ENCODE measurements at regions not wholly inside any gene's neighbourhood (a gene's known extent, or its start where the extent isn't known, plus 50 kb on each side); places are given as distances from the start of the nearest gene placed in this dataset.
"Not testable (repeated sequence)": the region's sequence is repeated elsewhere in the genome, so short reads cannot be mapped to it uniquely, and the experiment has no call there.

GRCh38 chr5:163022582-163023128 is 414.7 kb upstream of the CCNG1 start:
- no peak for DNase-seq

GRCh38 chr5:163023846-163024245 is 413.5 kb upstream of the CCNG1 start:
- DNase-seq, result no peak

DNA sequence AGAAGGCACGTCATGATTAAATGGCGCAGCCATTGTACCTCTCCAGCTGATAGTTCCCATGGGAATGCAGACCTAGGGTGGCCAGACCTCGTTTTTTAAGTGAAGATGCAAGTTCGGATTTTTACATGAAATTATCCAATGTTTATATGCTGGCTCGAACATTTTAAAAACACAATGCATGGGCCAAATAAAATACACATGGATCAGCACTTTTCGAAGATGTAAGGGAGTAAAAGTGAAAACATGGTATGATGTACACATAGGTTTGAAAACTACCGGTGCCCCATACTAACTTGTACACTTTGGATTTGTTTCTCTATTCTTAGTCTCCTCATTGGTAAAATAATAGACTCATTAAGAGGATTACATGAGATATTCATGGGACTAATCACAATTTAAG is 412.5 kb upstream of the CCNG1 start:
- no peak for DNase-seq

GRCh38 chr5:163033656-163034055 is 403.7 kb upstream of the CCNG1 start:
- DNase-seq, result no peak

DNA sequence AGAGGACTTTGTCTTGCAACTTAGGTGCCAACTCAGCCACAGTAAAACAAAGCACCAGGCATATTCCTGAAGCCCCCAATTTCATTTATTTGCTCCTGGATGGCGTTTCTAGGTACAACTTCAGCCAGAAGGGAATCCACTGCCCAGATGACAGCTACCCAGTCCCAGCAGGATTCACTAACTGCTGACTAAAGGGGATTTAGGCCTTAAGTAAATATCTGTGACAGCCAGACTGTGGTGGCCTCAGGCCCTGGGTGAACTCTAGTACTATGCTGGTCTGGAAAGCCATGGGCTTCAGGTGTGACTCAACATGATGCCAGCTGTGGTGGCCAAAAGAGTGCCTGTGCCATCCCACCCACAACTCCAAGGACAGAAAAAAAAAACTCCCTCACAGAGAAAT is 396.1 kb upstream of the CCNG1 start:
- no peak for DNase-seq

DNA sequence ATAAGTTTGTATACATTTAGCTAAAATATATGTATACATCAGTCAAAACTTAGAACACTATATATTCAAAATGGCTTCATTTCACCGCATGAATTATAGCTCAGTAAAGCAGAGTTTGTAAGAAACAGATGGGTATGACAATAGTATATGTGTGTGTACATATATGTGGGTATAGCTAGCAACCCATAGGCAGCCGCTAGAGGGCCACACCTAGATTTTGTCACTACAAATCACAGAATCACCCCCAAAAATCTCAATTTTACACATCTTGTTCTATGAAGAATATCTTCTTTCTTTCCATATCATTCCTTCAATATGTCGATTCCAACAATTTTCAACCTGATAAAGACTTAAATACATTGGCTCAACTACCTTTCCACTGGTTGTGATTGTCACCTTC is 357.8 kb upstream of the CCNG1 start:
- DNase-seq, result no peak

GRCh38 chr5:163089230-163089629 is 348.2 kb upstream of the CCNG1 start:
- no peak for DNase-seq

GRCh38 chr5:163089926-163090325 is 347.5 kb upstream of the CCNG1 start:
- DNase-seq, result no peak

DNA sequence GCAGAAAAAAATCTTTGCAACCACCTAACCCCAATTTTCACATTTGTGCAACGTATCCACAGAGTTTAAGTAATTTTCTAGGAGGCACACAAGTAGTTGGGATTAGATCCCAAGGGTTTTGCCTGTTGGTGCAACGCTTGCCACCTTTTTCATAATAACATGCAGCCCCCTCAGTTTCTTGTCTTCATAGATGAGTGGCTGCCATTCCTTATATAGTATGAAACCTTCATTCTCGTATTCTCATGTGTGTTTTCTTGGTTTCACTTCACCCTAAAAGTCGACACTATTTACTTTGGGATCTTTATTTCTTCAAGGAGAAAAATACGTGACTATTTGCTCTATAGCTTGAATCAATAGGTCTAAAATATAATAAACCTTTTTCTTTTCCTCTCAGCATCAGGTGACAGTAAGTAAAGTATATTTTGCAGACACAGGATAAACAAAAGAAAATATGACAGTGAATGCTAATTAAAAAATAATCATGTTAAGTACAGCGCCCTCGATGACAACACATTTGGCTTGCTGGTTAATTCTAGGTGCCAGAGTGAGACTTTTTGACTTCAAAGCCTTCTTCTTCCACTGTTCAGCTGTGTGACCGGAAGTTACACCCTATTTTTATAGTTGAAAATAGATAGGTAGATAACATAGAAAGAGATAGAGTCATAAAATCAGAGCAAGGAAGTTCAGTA is 342.8 kb upstream of the CCNG1 start:
- no peak for DNase-seq

DNA sequence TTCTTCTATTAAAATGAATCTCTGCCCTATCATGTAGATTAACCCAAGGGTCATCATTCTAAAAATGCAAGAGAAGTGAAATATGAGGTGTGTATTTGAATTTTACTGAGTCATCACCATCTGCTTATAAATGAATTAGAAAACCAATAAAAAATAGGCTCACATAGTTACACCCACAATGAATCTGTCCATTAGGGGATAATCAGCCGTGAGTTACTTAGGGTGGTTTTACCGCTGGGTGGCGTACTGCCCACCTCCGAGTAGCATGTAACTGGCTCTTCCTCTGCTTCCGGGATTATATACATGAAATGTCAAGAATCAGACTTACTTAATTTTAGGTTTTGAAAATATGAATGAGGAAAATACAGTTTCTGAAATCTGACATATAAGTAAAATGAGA is 332.9 kb upstream of the CCNG1 start:
- no peak for DNase-seq

DNA sequence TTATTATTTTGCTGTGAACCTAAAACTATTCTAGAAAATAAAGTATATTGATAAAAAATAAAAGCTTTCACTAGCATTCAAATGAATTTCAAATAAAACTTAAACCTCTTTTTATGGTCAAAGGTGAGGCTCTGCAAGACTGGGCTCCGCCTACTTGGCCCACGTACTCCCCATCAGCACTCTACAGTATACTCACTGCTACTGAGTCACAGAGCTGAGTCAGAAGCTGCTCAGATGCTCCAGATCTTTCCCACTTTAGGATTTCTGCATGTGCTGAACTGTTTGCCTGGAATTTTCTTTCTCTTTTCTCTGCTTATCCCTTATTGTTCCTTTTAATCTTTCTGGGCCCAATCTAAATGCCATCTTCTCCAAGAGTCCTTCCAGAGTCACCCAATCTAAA is 331.9 kb upstream of the CCNG1 start:
- no peak for DNase-seq

DNA sequence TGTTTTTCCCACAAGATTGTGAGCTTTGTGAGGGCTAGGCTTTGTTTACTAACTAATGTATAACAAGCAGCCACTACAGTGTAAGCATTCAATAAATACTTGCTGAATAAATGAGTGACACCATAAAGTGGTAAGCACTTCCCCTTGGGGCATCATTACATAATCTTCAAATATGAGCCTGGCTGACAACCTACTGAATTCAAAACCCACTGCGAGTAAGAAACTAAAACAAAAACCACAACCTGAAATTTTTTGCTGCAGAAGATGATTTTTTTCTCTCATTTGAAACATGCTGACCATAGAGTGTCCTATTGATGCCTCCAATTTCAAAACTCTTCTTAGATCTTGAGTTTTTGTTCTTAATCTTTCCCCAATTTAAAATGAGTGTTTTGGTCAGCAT is 331.3 kb upstream of the CCNG1 start:
- DNase-seq, result no peak

GRCh38 chr5:163108351-163108750 is 329.0 kb upstream of the CCNG1 start:
- no peak for DNase-seq

- no peak for DNase-seq
Measured at GRCh38 chr5:163115011-163115410, 322.4 kb upstream of the CCNG1 start.

DNA sequence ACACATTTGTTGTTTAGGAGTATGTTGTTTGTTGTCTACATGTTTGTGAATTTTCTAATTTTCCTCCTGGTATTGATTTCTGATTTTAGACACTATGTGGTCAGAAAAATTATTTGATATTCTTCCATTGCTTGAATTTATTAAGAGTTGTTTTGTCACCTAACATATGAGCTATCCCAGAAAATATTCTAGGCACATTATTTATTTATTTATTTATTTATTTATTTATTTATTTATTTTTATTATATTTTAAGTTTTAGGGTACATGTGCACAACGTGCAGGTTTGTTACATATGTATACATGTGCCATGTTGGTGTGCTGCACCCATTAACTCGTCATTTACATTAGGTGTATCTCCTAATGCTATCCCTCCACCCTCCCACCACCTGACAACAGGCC is 320.8 kb upstream of the CCNG1 start:
- not testable (repeated sequence) for DNase-seq

DNA sequence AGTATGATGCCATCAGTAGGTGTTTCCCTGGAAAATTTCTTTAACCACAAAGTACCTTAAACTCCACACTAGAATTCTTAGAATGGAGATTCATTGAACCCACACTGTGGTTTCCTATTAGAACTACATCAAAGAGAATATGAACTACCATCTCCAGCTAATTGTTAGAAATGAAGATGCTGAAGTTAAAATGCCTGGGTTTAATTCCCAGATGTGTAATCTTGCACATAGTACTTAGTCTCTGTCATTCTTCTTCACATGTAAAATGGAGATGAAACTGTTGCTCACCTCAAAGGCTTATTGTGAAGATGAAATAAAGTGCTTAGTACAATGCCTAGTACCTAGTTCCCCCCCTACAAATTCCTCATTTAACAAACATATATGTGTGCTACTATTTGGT is 303.3 kb upstream of the CCNG1 start:
- no peak for DNase-seq

GRCh38 chr5:163135849-163136248 is 301.5 kb upstream of the CCNG1 start:
- no peak for DNase-seq

DNA sequence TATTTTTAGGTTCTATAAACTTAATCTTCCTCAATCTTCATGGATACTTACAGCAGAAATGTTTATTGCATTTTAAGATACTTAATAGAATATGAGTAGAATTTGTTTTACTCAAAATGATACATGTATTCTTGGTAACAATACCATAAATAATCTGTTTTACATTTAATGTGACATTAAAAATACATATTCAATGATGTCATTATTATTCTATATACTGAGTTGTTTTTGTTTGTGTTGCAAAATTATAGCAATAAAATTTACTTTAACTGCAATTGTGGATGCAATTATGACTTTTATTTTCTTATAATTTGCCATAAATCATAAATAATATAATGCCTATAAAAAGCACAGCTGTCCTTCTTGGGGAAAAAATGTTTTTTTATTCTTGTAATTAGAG is 275.9 kb upstream of the CCNG1 start:
- no peak for DNase-seq

DNA sequence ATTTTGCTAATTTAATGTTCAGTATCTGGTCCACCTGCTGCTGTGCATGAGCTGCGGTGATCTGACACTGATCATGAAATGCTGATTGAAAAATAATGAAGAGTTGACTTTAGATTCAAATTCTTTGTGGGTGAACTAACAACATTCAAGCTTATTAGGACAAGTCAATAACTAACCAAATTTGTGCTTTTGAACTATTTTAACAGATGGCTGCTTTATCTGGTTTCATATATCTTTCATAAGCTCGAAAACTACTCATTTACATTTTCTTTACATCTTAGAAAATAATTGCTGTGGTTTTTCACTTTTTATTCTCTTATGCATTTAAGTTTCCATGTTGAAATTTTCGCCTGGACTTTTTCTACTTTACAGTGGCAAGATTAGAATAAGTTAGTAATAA is 274.8 kb upstream of the CCNG1 start:
- DNase-seq, result no peak

DNA sequence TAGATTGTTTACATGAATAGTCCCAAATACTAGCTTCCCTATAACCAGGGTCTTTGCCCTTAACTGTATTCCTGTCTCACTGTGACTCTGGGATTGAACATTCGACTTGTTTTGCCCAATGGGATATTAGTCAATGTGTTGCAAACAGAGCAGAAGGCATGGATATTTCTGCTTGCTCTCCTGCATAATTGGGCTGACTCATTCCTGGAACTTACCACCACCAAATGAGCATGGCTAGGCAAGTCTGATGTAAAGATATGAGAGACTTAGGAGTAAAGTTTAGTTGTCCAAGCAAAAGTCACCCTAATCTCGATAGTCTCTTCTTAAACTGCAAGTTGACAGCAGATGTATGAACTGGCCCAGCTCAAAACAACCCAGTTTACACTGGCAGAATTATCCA is 273.5 kb upstream of the CCNG1 start:
- DNase-seq, result no peak

DNA sequence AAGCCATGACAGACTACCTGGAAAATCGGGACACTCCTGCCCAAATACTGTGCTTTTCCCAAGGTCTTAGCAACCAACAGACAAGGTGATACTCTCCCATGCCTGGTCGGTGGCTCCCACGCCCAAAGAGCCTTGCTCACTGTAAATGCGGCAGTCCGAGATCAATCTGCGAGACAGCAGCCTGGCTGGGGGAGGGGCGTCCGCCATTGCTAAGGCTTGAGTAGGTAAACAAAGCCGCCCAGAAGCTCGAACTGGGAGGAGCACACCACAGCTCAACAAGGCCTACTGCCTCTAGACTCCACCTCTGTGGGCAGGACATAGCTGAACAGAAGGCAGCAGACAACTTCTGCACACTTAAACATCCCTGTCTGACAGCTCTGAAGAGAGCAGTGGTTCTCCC is 272.1 kb upstream of the CCNG1 start:
- DNase-seq, result no peak

DNA sequence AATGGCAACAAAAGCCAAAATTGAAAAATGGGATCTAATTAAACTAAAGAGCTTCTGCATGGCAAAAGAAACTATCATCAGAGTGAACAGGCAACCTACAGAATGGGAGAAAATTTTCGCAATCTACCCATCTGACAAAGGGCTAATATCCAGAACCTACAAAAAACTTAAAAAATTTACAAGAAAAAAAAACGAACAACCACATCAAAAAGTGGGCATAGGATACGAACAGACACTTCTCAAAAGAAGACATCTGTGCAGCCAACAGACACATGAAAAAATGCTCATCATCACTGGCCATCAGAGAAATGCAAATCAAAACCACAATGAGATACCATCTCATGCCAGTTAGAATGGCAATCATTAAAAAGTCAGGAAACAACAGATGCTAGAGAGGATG is 267.2 kb upstream of the CCNG1 start:
- not testable (repeated sequence) for DNase-seq

- DNase-seq, result no peak
Measured at GRCh38 chr5:163172540-163173338, 264.7 kb upstream of the CCNG1 start.

DNA sequence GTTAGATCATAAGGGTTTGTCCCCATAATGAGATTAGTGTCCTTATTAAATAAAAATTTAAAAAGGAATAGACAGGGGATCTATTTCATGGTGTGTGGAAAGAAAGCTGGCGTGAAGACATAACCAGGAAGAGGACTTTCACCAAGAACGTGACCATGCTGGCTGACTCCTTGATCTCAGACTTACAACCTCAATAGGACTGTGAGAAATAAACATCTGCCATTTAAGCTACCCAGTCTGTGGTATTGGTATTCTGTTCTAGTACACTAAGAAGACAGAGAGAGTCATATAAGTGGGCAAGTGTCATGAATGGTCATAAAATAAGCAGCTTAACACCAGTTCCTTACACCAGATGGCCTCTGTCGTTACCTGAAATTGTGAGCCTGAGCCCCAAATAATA is 259.4 kb upstream of the CCNG1 start:
- no peak for DNase-seq
